PC-9 (cell line): ENCODE measurements at regions not wholly inside any gene's neighbourhood (a gene's known extent, or its start where the extent isn't known, plus 50 kb on each side); places are given as distances from the start of the nearest gene placed in this dataset.

Source experiments
- CTCF ChIP-seq: fragments of 200-600 bp; sonication (generic); conservative IDR thresholded peaks from 2 replicates; pipeline ENCODE4 v1.6.1; 2017; ENCODE audit warnings: mixed run types, antibody characterized with exemption, mild to moderate bottlenecking, moderate library complexity
- EZH2 ChIP-seq: fragments of 200-600 bp; sonication (generic); IDR thresholded peaks from 2 replicates; pipeline ENCODE4 v1.8.0; 2017; ENCODE audit warnings: antibody characterized with exemption, low read depth

DNA sequence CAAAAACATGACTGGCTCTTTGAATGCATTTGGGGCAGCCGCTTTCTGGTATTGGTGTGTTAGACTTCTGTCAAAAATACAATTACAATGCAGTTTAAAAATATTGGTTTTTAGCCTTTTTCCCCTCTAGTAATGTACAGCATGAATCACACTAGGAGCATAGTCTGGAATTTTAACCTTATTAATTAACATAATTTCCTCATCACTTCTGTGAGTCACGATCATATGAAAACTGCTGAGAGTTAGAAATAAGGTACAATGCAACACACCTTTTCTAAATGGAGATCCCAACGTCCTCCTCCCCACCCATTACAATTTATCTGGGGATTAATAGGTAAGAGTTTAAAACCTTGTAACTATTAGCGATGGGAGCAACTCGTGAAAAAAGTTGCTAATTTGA lies 297.1 kb upstream of the RIMS1 start:
- TF ChIP-seq CTCF (no peak), EZH2 (no peak)
